ENCODE measurements at regions not wholly inside any gene's neighbourhood (a gene's known extent, or its start where the extent isn't known, plus 50 kb on each side); places are given as distances from the start of the nearest gene placed in this dataset.

DNA sequence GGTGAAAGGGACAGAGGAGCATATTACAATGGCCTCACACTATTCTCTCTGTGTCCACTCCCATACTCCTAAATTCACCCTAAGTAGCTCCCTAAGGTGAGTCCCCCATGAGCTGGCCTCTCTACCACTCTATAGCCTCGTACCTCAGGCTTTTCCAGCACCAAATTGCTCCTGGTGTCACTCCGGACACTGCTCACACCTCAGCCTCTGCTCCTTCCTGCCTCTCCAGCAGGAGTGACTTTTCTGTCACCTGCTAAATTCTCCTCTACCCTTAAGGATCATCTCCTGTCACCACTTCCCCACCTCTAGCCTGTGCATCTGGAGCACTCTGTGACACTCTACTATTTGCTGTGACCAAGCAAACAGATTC lies 65.8 kb upstream of the CAMK1G start:
- TF ChIP-seq, protein P1, sequence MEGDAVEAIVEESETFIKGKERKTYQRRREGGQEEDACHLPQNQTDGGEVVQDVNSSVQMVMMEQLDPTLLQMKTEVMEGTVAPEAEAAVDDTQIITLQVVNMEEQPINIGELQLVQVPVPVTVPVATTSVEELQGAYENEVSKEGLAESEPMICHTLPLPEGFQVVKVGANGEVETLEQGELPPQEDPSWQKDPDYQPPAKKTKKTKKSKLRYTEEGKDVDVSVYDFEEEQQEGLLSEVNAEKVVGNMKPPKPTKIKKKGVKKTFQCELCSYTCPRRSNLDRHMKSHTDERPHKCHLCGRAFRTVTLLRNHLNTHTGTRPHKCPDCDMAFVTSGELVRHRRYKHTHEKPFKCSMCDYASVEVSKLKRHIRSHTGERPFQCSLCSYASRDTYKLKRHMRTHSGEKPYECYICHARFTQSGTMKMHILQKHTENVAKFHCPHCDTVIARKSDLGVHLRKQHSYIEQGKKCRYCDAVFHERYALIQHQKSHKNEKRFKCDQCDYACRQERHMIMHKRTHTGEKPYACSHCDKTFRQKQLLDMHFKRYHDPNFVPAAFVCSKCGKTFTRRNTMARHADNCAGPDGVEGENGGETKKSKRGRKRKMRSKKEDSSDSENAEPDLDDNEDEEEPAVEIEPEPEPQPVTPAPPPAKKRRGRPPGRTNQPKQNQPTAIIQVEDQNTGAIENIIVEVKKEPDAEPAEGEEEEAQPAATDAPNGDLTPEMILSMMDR (IDR thresholded peaks at IDR 0.05; ENCODE audit: insufficient read depth, low read depth, low read length, missing control alignments) = no peak
- no peak overlapping the region for H3K4me3 ChIP-seq (ENCODE audit: low read length)
- DNase-seq (ENCODE audit: low read depth) = no peak

DNA sequence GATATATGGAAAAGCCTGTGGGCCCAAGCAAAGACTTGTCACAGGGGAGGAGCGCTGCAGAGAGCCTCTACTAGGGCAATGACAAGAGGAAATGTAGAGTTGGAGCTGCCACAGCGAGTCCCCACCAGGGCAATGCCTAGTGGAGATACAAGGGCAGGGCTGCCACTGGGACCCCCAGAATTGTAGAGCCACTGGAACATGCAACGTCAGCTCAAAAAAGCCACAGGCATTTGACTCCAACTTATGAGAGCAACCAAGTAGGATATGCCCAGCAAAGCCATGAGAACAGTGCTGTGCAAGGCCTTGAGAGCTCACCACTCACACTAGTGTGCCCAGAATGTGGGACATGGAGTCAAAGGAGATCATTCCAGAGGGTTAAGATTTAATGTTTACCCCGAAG lies 63.7 kb upstream of the CAMK1G start:
- no peak for DNase-seq (ENCODE audit: low read depth)
- TF ChIP-seq, protein P1 (IDR thresholded peaks at IDR 0.05; ENCODE audit: insufficient read depth, low read depth, low read length, missing control alignments) = no peak
- H3K4me3 ChIP-seq (ENCODE audit: low read length) = no peak overlapping the region

- no peak for DNase-seq (ENCODE audit: low read depth)
- no peak overlapping the region for H3K4me3 ChIP-seq (ENCODE audit: low read length)
- TF ChIP-seq, protein P1 (IDR thresholded peaks at IDR 0.05; ENCODE audit: insufficient read depth, low read depth, low read length, missing control alignments) = no peak
Observed at GRCh38 chr1:209522826-209523225, 60.7 kb upstream of the CAMK1G start.

DNA sequence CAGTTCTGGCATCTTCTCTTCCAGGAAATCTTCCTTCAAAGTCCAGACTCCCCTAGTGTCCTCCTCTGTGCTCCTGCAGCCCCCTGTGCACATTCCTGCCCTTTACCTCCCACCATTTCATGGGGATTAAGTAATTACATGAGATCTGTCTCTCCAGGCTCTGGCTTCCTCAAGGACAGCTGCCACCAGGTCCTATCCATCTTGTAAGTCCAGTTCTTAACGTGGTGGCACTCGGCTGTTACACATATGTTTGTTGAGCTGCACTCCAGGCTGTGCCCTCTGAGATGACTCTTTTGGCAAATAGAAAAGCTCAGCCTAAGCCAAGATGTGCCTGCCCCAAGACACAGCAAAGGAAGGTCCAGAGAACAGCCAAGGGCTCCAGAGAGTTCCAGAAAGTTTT lies 57.4 kb upstream of the CAMK1G start:
- DNase-seq (ENCODE audit: low read depth) = no peak
- no peak overlapping the region for H3K4me3 ChIP-seq (ENCODE audit: low read length)
- TF ChIP-seq, protein P1 (IDR thresholded peaks at IDR 0.05; ENCODE audit: insufficient read depth, low read depth, low read length, missing control alignments) = no peak

GRCh38 chr1:209527372-209527771 lies 56.1 kb upstream of the CAMK1G start:
- no peak overlapping the region for H3K4me3 ChIP-seq (ENCODE audit: low read length)
- TF ChIP-seq, protein P1 (IDR thresholded peaks at IDR 0.05; ENCODE audit: insufficient read depth, low read depth, low read length, missing control alignments) = no peak
- peak; percentile 38 for DNase-seq (ENCODE audit: low read depth)

DNA sequence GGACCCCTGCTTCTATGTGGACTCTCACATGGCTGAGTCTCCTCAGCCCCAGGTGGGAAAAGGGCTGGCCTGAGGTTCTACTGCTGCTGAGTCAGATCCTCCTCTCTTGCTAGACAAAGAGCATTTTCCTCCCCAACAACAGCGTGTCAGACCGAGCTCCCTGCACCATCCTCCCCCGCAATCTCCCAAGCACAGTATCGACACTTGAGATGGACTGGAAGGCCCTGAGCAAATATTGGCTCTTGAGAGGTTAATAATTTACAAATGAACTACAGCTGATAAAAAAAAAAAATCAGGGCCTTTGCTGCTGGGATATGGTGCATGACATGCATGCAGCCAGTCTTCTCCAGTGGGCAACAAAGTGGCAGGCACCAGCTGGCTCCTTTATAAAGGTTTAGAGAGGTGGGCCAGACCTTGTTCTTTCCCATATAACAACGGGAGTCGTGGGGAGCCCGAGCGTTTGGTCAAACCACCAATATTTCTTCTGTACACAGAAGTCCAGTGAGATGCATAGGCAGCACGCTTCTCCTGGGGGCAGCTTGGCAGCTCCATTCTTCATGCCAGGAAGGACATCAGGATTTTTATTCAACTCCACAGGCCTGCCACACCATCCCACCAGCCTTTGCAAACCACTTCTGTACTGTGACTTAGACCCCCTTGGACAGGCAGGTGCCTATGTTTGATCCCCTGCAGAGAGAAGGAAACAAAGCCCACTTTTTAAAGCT lies 55.4 kb upstream of the CAMK1G start:
- TF ChIP-seq, protein P1 (IDR thresholded peaks at IDR 0.05; ENCODE audit: insufficient read depth, low read depth, low read length, missing control alignments) = no peak
- H3K4me3 ChIP-seq (ENCODE audit: low read length) = no peak overlapping the region
- peak; percentile 62 for DNase-seq (ENCODE audit: low read depth)

GRCh38 chr1:209529233-209529632 lies 54.3 kb upstream of the CAMK1G start:
- TF ChIP-seq, protein P1 (IDR thresholded peaks at IDR 0.05; ENCODE audit: insufficient read depth, low read depth, low read length, missing control alignments) = no peak
- H3K4me3 ChIP-seq (ENCODE audit: low read length) = no peak overlapping the region
- DNase-seq (ENCODE audit: low read depth) = no peak
